ENCODE measurements at regions not wholly inside any gene's neighbourhood (a gene's known extent, or its start where the extent isn't known, plus 50 kb on each side); places are given as distances from the start of the nearest gene placed in this dataset.

DNA sequence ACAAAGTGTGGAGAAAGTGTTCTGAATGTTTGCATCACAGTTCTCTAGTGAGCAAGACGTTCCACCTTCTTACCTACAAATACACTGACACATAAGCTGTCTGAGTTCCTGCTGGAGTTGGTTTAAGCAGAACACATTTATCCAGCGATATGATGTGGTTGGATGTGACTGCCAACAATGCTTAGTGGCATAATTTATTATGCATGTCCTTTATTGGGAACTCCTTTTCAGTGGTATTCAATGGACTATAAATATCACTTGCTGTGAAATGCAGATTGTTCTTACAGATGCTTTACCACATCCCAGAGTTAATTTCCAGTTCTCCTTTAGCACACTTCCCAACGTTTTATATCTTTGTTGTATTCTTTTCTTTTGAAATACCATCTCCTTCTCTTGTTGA, 222.2 kb downstream of the LURAP1L start:
- Histone ChIP-seq H3K36me3 (ENCODE audit: control insufficient read depth, insufficient read depth, low read length) (no peaks in the 10 kb centered on the region), H3K4me3 (ENCODE audit: low read depth, low read length) (no peak overlapping the region), H3K4me1 (ENCODE audit: control insufficient read depth, insufficient read depth, low read length) (0 out of 2 replicates have a peak, but pooled peaks cover 4% of the 10 kb centered on the region), H3K27ac (ENCODE audit: low read depth, low read length) (no peak overlapping the region), H3K27me3 (ENCODE audit: control insufficient read depth, insufficient read depth, low read length) (no peaks in the 10 kb centered on the region), H3K9ac (ENCODE audit: low read depth, low read length) (no peak overlapping the region), H3K9me3 (ENCODE audit: control insufficient read depth, insufficient read depth, low read length) (no peaks in the 10 kb centered on the region)

GRCh38 chr9:13001989-13002580, 227.3 kb downstream of the LURAP1L start:
- no peak overlapping the region for H3K9ac ChIP-seq (ENCODE audit: low read depth, low read length)

GRCh38 chr9:13002740-13003139, 227.9 kb downstream of the LURAP1L start:
- Histone ChIP-seq H3K27me3 (ENCODE audit: control insufficient read depth, insufficient read depth, low read length) (no peaks in the 10 kb centered on the region), H3K27ac (ENCODE audit: low read depth, low read length) (no peak overlapping the region), H3K9me3 (ENCODE audit: control insufficient read depth, insufficient read depth, low read length) (no peaks in the 10 kb centered on the region), H3K9ac (ENCODE audit: low read depth, low read length) (no peak overlapping the region), H3K4me1 (ENCODE audit: control insufficient read depth, insufficient read depth, low read length) (0 out of 2 replicates have a peak, but pooled peaks cover 4% of the 10 kb centered on the region), H3K4me3 (ENCODE audit: low read depth, low read length) (no peak overlapping the region), H3K36me3 (ENCODE audit: control insufficient read depth, insufficient read depth, low read length) (no peaks in the 10 kb centered on the region)

More at GRCh38 chr9:13001989-13002580, 227.3 kb downstream of the LURAP1L start:
- Histone ChIP-seq H3K36me3 (ENCODE audit: control insufficient read depth, insufficient read depth, low read length) (no peaks in the 10 kb centered on the region), H3K27me3 (ENCODE audit: control insufficient read depth, insufficient read depth, low read length) (no peaks in the 10 kb centered on the region), H3K27ac (ENCODE audit: low read depth, low read length) (no peak overlapping the region), H3K4me3 (ENCODE audit: low read depth, low read length) (no peak overlapping the region), H3K9me3 (ENCODE audit: control insufficient read depth, insufficient read depth, low read length) (no peaks in the 10 kb centered on the region), H3K4me1 (ENCODE audit: control insufficient read depth, insufficient read depth, low read length) (0 out of 2 replicates have a peak, but pooled peaks cover 4% of the 10 kb centered on the region)

DNA sequence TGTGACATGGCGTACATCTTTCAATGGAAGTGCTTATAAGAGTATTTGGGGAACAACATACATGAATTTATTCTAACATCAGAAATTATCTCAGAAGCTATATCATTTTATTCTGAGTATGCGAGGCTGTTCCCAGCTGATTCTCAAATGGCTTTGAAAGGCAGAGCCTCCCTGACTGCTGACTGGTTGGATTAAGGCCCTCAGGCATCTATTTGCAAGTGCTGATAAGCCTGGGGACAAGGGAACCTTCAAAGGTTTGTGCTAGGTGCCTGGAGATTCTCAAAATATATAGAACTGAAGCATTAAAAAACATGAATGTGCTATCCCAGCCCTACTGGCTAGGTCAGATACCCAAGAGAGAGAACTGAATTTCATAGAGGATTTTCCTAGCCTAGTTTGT, 235.1 kb downstream of the LURAP1L start:
- no peak overlapping the region for H3K27ac ChIP-seq (ENCODE audit: low read depth, low read length)
- H3K9ac ChIP-seq (ENCODE audit: low read depth, low read length), result no peak overlapping the region
- H3K9me3 ChIP-seq (ENCODE audit: control insufficient read depth, insufficient read depth, low read length), result no peaks in the 10 kb centered on the region
- H3K4me1 ChIP-seq (ENCODE audit: control insufficient read depth, insufficient read depth, low read length), result no peaks in the 10 kb centered on the region
- no peaks in the 10 kb centered on the region for H3K27me3 ChIP-seq (ENCODE audit: control insufficient read depth, insufficient read depth, low read length)
- H3K4me3 ChIP-seq (ENCODE audit: low read depth, low read length), result no peak overlapping the region
- H3K36me3 ChIP-seq (ENCODE audit: control insufficient read depth, insufficient read depth, low read length), result no peaks in the 10 kb centered on the region

DNA sequence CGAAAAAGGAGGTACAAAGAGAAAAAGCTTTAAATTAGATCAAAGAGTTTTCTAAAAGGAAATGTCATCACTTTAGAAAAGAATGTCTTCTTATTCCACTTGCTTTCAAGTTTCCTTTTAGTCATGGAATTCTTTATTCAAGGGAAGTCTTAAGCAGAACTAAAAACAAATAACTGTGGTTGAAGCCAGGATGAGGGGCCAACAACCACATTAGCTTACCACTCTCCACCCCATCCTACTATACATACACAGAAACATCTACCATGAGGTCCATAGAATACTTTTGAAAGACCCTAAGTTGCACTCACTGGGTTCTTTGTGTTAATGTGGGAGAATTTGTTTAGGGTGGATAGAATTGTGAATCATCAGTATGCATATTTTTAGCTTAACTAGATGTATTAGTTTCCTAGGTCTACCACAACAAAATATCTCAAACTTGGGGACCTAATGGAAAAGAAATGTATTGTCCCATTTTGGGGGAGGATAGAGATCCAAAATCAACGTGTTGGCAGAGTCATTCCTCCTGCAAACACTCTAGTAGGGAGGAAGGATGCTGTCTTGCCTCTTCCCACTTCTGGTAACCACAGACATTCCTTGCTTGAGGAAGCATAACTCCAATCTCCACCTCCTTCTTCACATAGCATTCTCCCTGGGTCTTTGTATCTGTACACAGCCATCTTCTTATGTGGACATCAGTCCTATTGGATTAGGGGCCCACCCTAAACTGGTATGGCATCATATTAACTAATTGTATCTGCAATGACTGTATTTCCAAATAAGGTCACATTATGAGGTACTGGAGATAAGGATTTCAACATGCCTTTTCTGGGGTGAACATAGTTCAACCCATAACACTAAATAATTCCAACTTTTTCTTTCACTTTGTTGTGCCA, 239.4 kb downstream of the LURAP1L start:
- Histone ChIP-seq H3K4me1 (ENCODE audit: control insufficient read depth, insufficient read depth, low read length) (no peaks in the 10 kb centered on the region), H3K4me3 (ENCODE audit: low read depth, low read length) (no peak overlapping the region), H3K27ac (ENCODE audit: low read depth, low read length) (no peak overlapping the region), H3K9ac (ENCODE audit: low read depth, low read length) (no peak overlapping the region), H3K36me3 (ENCODE audit: control insufficient read depth, insufficient read depth, low read length) (no peaks in the 10 kb centered on the region), H3K9me3 (ENCODE audit: control insufficient read depth, insufficient read depth, low read length) (no peaks in the 10 kb centered on the region), H3K27me3 (ENCODE audit: control insufficient read depth, insufficient read depth, low read length) (no peaks in the 10 kb centered on the region)

DNA sequence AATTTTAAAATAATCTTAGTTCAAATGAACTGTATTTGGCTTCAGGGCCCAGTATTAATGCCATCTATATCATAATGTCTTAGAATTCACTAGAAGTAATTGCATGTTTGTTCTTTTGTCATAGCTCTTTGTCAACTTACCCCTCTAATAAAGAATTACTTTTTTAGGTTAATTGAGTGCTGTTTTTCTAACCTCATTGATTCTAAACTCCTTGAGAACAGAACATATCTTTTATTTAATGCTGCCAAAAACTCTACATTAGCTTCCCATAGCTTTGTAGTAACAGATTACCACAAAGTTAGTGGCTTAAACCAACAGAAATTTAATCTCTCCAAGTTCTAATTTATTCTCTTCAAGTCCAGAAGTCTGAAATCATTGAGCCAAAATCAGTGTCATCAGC, 242.4 kb downstream of the LURAP1L start:
- Histone ChIP-seq H3K9ac (ENCODE audit: low read depth, low read length) (no peak overlapping the region), H3K27ac (ENCODE audit: low read depth, low read length) (no peak overlapping the region), H3K36me3 (ENCODE audit: control insufficient read depth, insufficient read depth, low read length) (no peaks in the 10 kb centered on the region), H3K27me3 (ENCODE audit: control insufficient read depth, insufficient read depth, low read length) (no peaks in the 10 kb centered on the region), H3K9me3 (ENCODE audit: control insufficient read depth, insufficient read depth, low read length) (no peaks in the 10 kb centered on the region), H3K4me3 (ENCODE audit: low read depth, low read length) (no peak overlapping the region), H3K4me1 (ENCODE audit: control insufficient read depth, insufficient read depth, low read length) (peaks cover 8% of the 10 kb centered on the region; the same call in 1 of the 2 replicates)

GRCh38 chr9:13020146-13021040, 245.6 kb downstream of the LURAP1L start:
- Histone ChIP-seq H3K27ac (ENCODE audit: low read depth, low read length) (no peak overlapping the region), H3K9ac (ENCODE audit: low read depth, low read length) (no peak overlapping the region), H3K27me3 (ENCODE audit: control insufficient read depth, insufficient read depth, low read length) (no peaks in the 10 kb centered on the region), H3K4me1 (ENCODE audit: control insufficient read depth, insufficient read depth, low read length) (peaks cover 8% of the 10 kb centered on the region; the same call in 1 of the 2 replicates), H3K36me3 (ENCODE audit: control insufficient read depth, insufficient read depth, low read length) (no peaks in the 10 kb centered on the region), H3K4me3 (ENCODE audit: low read depth, low read length) (no peak overlapping the region), H3K9me3 (ENCODE audit: control insufficient read depth, insufficient read depth, low read length) (no peaks in the 10 kb centered on the region)

- Histone ChIP-seq H3K27me3 (ENCODE audit: control insufficient read depth, insufficient read depth, low read length) (no peaks in the 10 kb centered on the region), H3K9ac (ENCODE audit: low read depth, low read length) (no peak overlapping the region), H3K9me3 (ENCODE audit: control insufficient read depth, insufficient read depth, low read length) (no peaks in the 10 kb centered on the region), H3K4me3 (ENCODE audit: low read depth, low read length) (no peak overlapping the region), H3K36me3 (ENCODE audit: control insufficient read depth, insufficient read depth, low read length) (no peaks in the 10 kb centered on the region), H3K27ac (ENCODE audit: low read depth, low read length) (no peak overlapping the region), H3K4me1 (ENCODE audit: control insufficient read depth, insufficient read depth, low read length) (peaks cover 8% of the 10 kb centered on the region; the same call in 1 of the 2 replicates)
Observed at GRCh38 chr9:13022756-13023155, 247.9 kb downstream of the LURAP1L start.

DNA sequence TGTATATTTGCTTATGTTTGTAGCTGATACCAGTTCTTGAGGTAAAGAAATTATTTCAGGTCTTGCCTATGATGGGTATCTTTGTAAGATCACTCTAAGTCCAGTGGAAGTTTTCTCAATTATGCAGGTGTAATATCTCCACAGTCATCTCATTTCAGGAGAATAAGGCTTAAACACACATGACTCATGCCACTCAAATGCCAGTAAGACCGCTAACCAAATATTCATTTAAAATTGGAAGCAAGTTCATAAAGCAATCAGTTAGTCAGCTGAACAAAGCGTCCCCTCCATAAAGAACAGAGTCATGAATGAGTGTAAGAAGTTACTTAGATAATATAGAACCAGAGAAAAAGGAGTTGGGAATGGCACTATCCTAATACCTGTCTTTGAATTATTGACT, 248.7 kb downstream of the LURAP1L start:
- Histone ChIP-seq H3K4me1 (ENCODE audit: control insufficient read depth, insufficient read depth, low read length) (peaks cover 8% of the 10 kb centered on the region; the same call in 1 of the 2 replicates), H3K27ac (ENCODE audit: low read depth, low read length) (no peak overlapping the region), H3K9ac (ENCODE audit: low read depth, low read length) (no peak overlapping the region), H3K36me3 (ENCODE audit: control insufficient read depth, insufficient read depth, low read length) (no peaks in the 10 kb centered on the region), H3K27me3 (ENCODE audit: control insufficient read depth, insufficient read depth, low read length) (no peaks in the 10 kb centered on the region), H3K9me3 (ENCODE audit: control insufficient read depth, insufficient read depth, low read length) (no peaks in the 10 kb centered on the region), H3K4me3 (ENCODE audit: low read depth, low read length) (no peak overlapping the region)

DNA sequence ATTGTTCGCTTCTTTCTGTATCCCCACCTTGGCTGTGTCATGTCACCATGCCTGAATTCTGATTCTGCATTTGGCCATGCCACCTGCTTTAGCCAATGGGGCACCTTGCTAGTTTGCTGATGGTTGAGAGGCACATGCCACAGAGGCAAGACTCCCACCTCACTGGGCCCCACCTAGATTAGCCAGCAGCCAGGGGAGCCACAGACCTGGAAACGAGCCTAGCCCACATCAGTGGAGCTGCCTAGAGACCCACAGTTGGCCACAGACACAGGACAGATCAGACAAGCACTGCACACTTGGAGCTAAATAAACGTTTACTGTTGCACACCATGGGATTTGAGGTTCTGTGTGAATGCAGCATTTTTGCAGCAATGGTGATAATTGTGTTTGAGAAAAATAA, 252.1 kb downstream of the LURAP1L start:
- H3K4me1 ChIP-seq (ENCODE audit: control insufficient read depth, insufficient read depth, low read length), result peaks cover under 1% of the 10 kb centered on the region; the same call in 1 of the 2 replicates
- no peak overlapping the region for H3K4me3 ChIP-seq (ENCODE audit: low read depth, low read length)
- H3K9ac ChIP-seq (ENCODE audit: low read depth, low read length), result no peak overlapping the region
- no peaks in the 10 kb centered on the region for H3K27me3 ChIP-seq (ENCODE audit: control insufficient read depth, insufficient read depth, low read length)
- H3K27ac ChIP-seq (ENCODE audit: low read depth, low read length), result no peak overlapping the region
- no peaks in the 10 kb centered on the region for H3K36me3 ChIP-seq (ENCODE audit: control insufficient read depth, insufficient read depth, low read length)
- no peaks in the 10 kb centered on the region for H3K9me3 ChIP-seq (ENCODE audit: control insufficient read depth, insufficient read depth, low read length)
